Endothelial cell of umbilical vein (primary cell): ENCODE measurements at regions not wholly inside any gene's neighbourhood (a gene's known extent, or its start where the extent isn't known, plus 50 kb on each side); places are given as distances from the start of the nearest gene placed in this dataset.

Source experiments
- BruUV-seq: library from RNA; stranded (reverse); fragments of 400-500 nt; replicated peaks from 2 replicates; lab custom pipeline; 2021; lab: Mats Ljungman, UMichigan
- CTCF ChIA-PET: fragments of 300-600, 350-600 bp; sonication (Branson Sonifier 250); formaldehyde crosslinking; loops from one replicate; lab custom pipeline; 2021; ENCODE audit warnings: antibody characterized with exemption, inconsistent platforms; lab: Charles Lee
- POLR2A ChIA-PET: fragments of 300-600, 350-600 bp; sonication (Branson Sonifier 250); formaldehyde crosslinking; loops from one replicate; lab custom pipeline; 2021; ENCODE audit warnings: antibody characterized with exemption, inconsistent platforms; lab: Charles Lee
- DNase-seq: peaks from one replicate; pipeline ENCODE4 v3.0.0-alpha.2; 2011; ENCODE audit warnings: low read depth, low spot score
- FAIRE-seq: peaks from 2 replicates; lab custom pipeline; 2011; peaks lifted over from hg19 to GRCh38; lab: Jason Lieb, UNC
- H2AFZ ChIP-seq: 2 replicates; pipeline ENCODE4 v1.6.0; 2012; ENCODE audit warnings: low read depth, low read length, control low read depth, inconsistent platforms
- H3K27ac ChIP-seq: 2 replicates; pipeline ENCODE4 v1.5.1; 2011; ENCODE audit warnings: low read depth, mild to moderate bottlenecking, control low read depth, low read length, moderate library complexity; ENCODE audit not compliant: insufficient read depth
- H3K27me3 ChIP-seq, 2 experiments: 2 replicates each; pipeline versions ENCODE4 v1.6.0 to v1.6.1; 2011; ENCODE audit warnings: low read length in 2 of 2, mixed read lengths in 1 of 2; ENCODE audit not compliant: control insufficient read depth in 2 of 2, insufficient read depth in 2 of 2
- H3K36me3 ChIP-seq, 2 experiments: 2 replicates in 1 of 2; 3 replicates in 1 of 2; pipeline ENCODE4 v1.5.1; 2011; ENCODE audit warnings: low read length in 2 of 2, mild to moderate bottlenecking in 1 of 2, moderate library complexity in 1 of 2; ENCODE audit not compliant: control insufficient read depth in 2 of 2, insufficient read depth in 2 of 2; ENCODE audit errors: extremely low read depth in 1 of 2
- H3K4me1 ChIP-seq: 3 replicates; pipeline ENCODE4 v1.5.1; 2011; ENCODE audit warnings: mild to moderate bottlenecking, low read length; ENCODE audit not compliant: control insufficient read depth, insufficient read depth; ENCODE audit errors: extremely low read depth
- H3K4me2 ChIP-seq: 2 replicates; pipeline ENCODE4 v1.6.1; 2011; ENCODE audit warnings: low read length, control low read depth, mixed read lengths; ENCODE audit not compliant: insufficient read depth
- H3K4me3 ChIP-seq, 3 experiments: fragments of 200-600 bp in 1 of 3; sonication (generic), shearing (Covaris generic) in 1 of 3; replicated peaks in 1 of 3; 2 replicates each; pipeline ENCODE4 v1.5.1; 2011 to 2016; ENCODE audit warnings: control low read depth in 3 of 3, low read length in 3 of 3, mild to moderate bottlenecking in 2 of 3, inconsistent platforms in 1 of 3, low read depth in 1 of 3, moderate library complexity in 1 of 3; ENCODE audit not compliant: insufficient read depth in 1 of 3
- H3K79me2 ChIP-seq: 2 replicates; pipeline ENCODE4 v1.6.0; 2012; ENCODE audit warnings: low read length, inconsistent platforms; ENCODE audit not compliant: control insufficient read depth, insufficient read depth
- H3K9ac ChIP-seq: replicated peaks from 2 replicates; pipeline ENCODE3; 2011; ENCODE audit warnings: low read length, control low read depth; ENCODE audit not compliant: insufficient read depth; ENCODE audit errors: extremely low read depth
- H3K9me1 ChIP-seq: replicated peaks from 3 replicates; pipeline ENCODE4 v1.6.0; 2011; ENCODE audit warnings: mild to moderate bottlenecking, low read length; ENCODE audit not compliant: control insufficient read depth, insufficient read depth; ENCODE audit errors: extremely low read depth
- H3K9me3 ChIP-seq: replicated peaks from 2 replicates; pipeline ENCODE4 v1.5.1; 2012; ENCODE audit warnings: low read length, inconsistent platforms; ENCODE audit not compliant: control insufficient read depth, insufficient read depth
- H4K20me1 ChIP-seq: replicated peaks from 2 replicates; pipeline ENCODE3; 2011; ENCODE audit warnings: mild to moderate bottlenecking, low read length; ENCODE audit not compliant: control insufficient read depth, insufficient read depth; ENCODE audit errors: extremely low read depth
- EZH2 ChIP-seq: IDR thresholded peaks from 2 replicates; pipeline ENCODE4 v1.6.1; 2012; ENCODE audit warnings: borderline replicate concordance, low read depth, mild to moderate bottlenecking, moderate library complexity, low read length, inconsistent platforms; ENCODE audit not compliant: severe bottlenecking
- FOS ChIP-seq: IDR thresholded peaks from 2 replicates; pipeline ENCODE4 v1.6.1; 2011; ENCODE audit warnings: mild to moderate bottlenecking, low read length, moderate library complexity, borderline replicate concordance; ENCODE audit not compliant: insufficient read depth
- GATA2 ChIP-seq: IDR thresholded peaks from 2 replicates; pipeline ENCODE4 v1.7.0; 2011; ENCODE audit warnings: low read depth, mild to moderate bottlenecking, moderate library complexity, mixed read lengths, low read length; ENCODE audit not compliant: insufficient read length, insufficient read depth
- JUN ChIP-seq: IDR thresholded peaks from 2 replicates; pipeline ENCODE4 v1.6.1; 2011; ENCODE audit warnings: borderline replicate concordance, low read depth; ENCODE audit not compliant: insufficient read length, insufficient read depth
- MYC ChIP-seq: IDR thresholded peaks from one replicate; pipeline ENCODE4 v1.6.1; 2011; ENCODE audit warnings: mild to moderate bottlenecking, low read depth, low read length
- POLR2A ChIP-seq: IDR thresholded peaks from 2 replicates; pipeline ENCODE4 v1.6.1; 2012; ENCODE audit warnings: low read depth, mild to moderate bottlenecking, control low read depth, low read length
- POLR2AphosphoS5 ChIP-seq: IDR thresholded peaks from 2 replicates; pipeline ENCODE4 v1.6.1; 2012; ENCODE audit warnings: low read depth, mild to moderate bottlenecking, control low read depth, low read length, moderate library complexity; ENCODE audit not compliant: insufficient read depth
- dilution Hi-C: fragments of 300-500 bp; cut with MboI; formaldehyde crosslinking; loops from one replicate; pipeline ENCODE4 v1.15.0; 2019; ENCODE audit warnings: low sequenced_read_pairs; ENCODE audit not compliant: extremely low pct_ligation_motif_present
- intact Hi-C: fragments of 100-400 bp; cut with micrococcal nuclease; formaldehyde crosslinking; loops from one replicate; pipeline ENCODE4 v1.10.0; 2022
- TF ChIP-seq, protein P1 (sequence below): IDR thresholded peaks from 2 replicates; pipeline ENCODE4 v1.6.1; 2011; ENCODE audit not compliant: insufficient read depth, insufficient read length
- TF ChIP-seq, protein P2 (sequence below), 2 donors: IDR thresholded peaks; 1 replicate in 1 of 2; 2 replicates in 1 of 2; pipeline ENCODE4 v1.5.1; 2011; ENCODE audit warnings: low read length in 2 of 2, mild to moderate bottlenecking in 2 of 2, moderate library complexity in 2 of 2, control low read depth in 1 of 2, inconsistent platforms in 1 of 2, low read depth in 1 of 2; ENCODE audit not compliant: insufficient read depth in 1 of 2; ENCODE audit errors: extremely low read depth in 1 of 2

DNA sequence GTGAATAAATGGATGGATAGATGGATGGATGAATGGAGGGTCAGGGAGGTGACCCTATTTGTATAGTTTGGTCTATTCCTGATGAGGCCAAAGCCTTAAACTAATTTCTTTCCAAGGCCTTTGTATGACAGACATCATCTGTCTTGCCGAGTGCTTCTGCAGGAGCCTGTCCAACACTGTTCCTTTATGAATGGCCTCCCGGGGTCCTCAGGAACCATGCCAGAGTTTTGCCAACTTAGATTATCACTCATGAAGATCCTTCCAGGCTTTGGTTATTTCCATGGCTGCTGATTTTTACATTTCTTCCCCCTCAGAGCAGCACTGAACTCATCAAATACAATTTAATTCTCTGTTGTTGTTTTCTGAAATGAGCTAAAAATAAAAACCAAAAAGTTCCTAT is 133.0 kb upstream of the SOX2 start:
- TF ChIP-seq POLR2A = no peak
- no peak for TF ChIP-seq GATA2
- CTCF ChIA-PET = interaction anchor here (1.6 to 2.0 kb wide), 2 partner anchors 11 to 15 kb away, joined by 4 to 11 read pairs; no protein-coding TSS in a partner anchor
- Histone ChIP-seq H3K27ac (no peak overlapping the region), H3K36me3 (no peaks in the 10 kb centered on the region), H3K9me3 (no peaks in the 10 kb centered on the region), H3K4me3 (no peak overlapping the region), H4K20me1 (no peaks in the 10 kb centered on the region), H3K27me3 (no peaks in the 10 kb centered on the region), H3K9ac (no peak overlapping the region), H3K9me1 (no peaks in the 10 kb centered on the region), H3K4me1 (no peaks in the 10 kb centered on the region), H3K4me2 (no peak overlapping the region), H2AFZ (no peak overlapping the region), H3K79me2 (no peaks in the 10 kb centered on the region)
- POLR2A ChIA-PET = no interaction called here
- intact Hi-C loops (loop anchor here (2.0 kb wide), 1 partner anchor 14 kb away; no protein-coding TSS in a partner anchor), dilution Hi-C loops (no loop called here)
- FAIRE-seq (no peak), DNase-seq (no peak)
- no TSS peak for BruUV-seq

DNA sequence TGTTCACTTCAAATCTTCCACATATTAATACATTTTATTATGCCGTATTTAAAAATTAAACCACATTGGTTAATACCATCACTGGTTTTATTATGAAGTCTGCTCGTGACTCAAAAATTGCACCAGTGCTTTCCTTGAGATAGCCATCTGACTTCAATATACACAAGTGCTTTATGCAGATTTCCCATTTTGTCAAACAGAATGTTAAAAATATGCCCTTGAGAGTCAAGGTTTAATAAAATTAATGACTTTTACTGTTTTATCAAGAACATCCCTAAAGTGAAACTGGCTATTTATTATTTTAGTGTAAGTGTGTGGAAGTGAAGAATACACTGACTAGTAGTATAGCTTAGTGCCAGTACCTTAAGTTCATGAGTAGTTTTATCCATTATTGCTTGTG is 139.3 kb upstream of the SOX2 start:
- dilution Hi-C loops = no loop called here
- FAIRE-seq (no peak), DNase-seq (no peak)
- POLR2A ChIA-PET = no interaction called here
- Histone ChIP-seq H3K9ac (no peak overlapping the region), H3K79me2 (no peaks in the 10 kb centered on the region), H4K20me1 (no peaks in the 10 kb centered on the region), H3K4me2 (no peak overlapping the region), H3K36me3 (no peaks in the 10 kb centered on the region), H2AFZ (no peak overlapping the region), H3K27me3 (no peaks in the 10 kb centered on the region), H3K4me3 (no peak overlapping the region), H3K4me1 (peaks cover 3% of the 10 kb centered on the region), H3K9me3 (no peaks in the 10 kb centered on the region), H3K9me1 (no peaks in the 10 kb centered on the region), H3K27ac (no peak overlapping the region)
- intact Hi-C loops = no loop called here
- CTCF ChIA-PET = no interaction called here
- no TSS peak for BruUV-seq
- TF ChIP-seq EZH2 (no peak), GATA2 (no peak), FOS (no peak), POLR2A (no peak), POLR2AphosphoS5 (no peak), JUN (no peak), MYC (no peak)
- TF ChIP-seq, protein P1, sequence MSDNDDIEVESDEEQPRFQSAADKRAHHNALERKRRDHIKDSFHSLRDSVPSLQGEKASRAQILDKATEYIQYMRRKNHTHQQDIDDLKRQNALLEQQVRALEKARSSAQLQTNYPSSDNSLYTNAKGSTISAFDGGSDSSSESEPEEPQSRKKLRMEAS = no peak
- TF ChIP-seq, protein P2, sequence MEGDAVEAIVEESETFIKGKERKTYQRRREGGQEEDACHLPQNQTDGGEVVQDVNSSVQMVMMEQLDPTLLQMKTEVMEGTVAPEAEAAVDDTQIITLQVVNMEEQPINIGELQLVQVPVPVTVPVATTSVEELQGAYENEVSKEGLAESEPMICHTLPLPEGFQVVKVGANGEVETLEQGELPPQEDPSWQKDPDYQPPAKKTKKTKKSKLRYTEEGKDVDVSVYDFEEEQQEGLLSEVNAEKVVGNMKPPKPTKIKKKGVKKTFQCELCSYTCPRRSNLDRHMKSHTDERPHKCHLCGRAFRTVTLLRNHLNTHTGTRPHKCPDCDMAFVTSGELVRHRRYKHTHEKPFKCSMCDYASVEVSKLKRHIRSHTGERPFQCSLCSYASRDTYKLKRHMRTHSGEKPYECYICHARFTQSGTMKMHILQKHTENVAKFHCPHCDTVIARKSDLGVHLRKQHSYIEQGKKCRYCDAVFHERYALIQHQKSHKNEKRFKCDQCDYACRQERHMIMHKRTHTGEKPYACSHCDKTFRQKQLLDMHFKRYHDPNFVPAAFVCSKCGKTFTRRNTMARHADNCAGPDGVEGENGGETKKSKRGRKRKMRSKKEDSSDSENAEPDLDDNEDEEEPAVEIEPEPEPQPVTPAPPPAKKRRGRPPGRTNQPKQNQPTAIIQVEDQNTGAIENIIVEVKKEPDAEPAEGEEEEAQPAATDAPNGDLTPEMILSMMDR (IDR thresholded peaks at IDR 0.05; ENCODE audit: extremely low read depth in 1 of 2, insufficient read depth in 1 of 2, low read depth in 1 of 2, low read length in 2 of 2) = no peak
